ENCODE measurements at regions not wholly inside any gene's neighbourhood (a gene's known extent, or its start where the extent isn't known, plus 50 kb on each side); places are given as distances from the start of the nearest gene placed in this dataset.

DNA sequence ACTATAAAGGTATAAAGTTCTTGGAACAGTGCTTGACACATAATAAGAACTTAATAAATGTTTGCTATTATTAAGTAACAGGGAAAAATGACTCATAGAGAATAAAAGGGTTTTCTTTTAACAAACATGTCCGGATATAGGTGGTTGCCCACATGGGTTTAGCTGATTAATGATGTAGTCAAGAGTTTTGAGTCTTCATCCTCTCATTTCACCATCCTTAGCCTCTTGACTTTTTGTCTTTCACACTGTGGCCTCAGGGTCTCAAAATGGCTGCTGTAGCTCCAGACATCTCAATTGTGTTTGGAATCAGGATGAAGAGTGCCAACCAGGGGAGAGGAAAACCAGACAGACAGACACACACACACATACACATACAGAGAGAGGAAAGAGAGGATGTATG, 97.9 kb downstream of the HSPH1 start:
- WGBS, 3 donors = 80 to 91% (median 89%) methylated on average over 1 of the region's 1 CpG
- DNase-seq = no peak
- Histone ChIP-seq H3K4me1 (ENCODE audit: insufficient read depth) (no peaks in the 10 kb centered on the region), H3K27ac (no peak overlapping the region), H3K4me3 (no peak overlapping the region), H3K9me3 (no peaks in the 10 kb centered on the region), H3K36me3 (no peaks in the 10 kb centered on the region), H3K27me3 (no peaks in the 10 kb centered on the region)
- TF ChIP-seq, protein P1, sequence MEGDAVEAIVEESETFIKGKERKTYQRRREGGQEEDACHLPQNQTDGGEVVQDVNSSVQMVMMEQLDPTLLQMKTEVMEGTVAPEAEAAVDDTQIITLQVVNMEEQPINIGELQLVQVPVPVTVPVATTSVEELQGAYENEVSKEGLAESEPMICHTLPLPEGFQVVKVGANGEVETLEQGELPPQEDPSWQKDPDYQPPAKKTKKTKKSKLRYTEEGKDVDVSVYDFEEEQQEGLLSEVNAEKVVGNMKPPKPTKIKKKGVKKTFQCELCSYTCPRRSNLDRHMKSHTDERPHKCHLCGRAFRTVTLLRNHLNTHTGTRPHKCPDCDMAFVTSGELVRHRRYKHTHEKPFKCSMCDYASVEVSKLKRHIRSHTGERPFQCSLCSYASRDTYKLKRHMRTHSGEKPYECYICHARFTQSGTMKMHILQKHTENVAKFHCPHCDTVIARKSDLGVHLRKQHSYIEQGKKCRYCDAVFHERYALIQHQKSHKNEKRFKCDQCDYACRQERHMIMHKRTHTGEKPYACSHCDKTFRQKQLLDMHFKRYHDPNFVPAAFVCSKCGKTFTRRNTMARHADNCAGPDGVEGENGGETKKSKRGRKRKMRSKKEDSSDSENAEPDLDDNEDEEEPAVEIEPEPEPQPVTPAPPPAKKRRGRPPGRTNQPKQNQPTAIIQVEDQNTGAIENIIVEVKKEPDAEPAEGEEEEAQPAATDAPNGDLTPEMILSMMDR (IDR thresholded peaks at IDR 0.05) = no peak
- TF ChIP-seq EP300 (IDR thresholded peaks at IDR 0.05) (no peak), POLR2A (IDR thresholded peaks at IDR 0.05) (no peak)
- intact Hi-C loops (cut with DNase I) = no loop called here

DNA sequence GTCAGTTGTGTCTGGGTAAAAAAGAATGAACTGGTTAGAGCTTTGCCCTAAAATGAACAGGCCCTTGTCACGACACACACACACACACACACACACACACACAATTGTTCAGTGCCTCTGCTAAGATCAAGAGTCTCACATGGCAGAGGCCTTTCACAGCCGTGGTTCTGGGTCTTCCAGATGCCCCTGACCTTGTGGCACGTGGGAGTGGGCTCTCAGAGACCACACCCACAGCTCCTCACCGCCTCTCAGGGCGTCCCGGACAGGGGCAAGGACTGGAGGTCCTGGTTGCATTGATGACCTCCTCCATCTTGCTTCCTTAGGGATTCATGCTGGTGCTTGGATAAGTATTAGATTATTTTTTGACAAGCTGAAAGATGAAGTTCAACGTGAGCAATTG, 101.0 kb downstream of the HSPH1 start:
- no peak overlapping the region for H3K27ac ChIP-seq
- WGBS, 3 donors = 59 to 81% (median 63%) methylated on average over 7 of the region's 7 CpGs
- no peak for DNase-seq
- TF ChIP-seq, protein P1 (IDR thresholded peaks at IDR 0.05) = no peak
- no peak for TF ChIP-seq EP300 (IDR thresholded peaks at IDR 0.05)
- TF ChIP-seq POLR2A (IDR thresholded peaks at IDR 0.05) = no peak
- peaks cover 1% of the 10 kb centered on the region for H3K4me1 ChIP-seq (ENCODE audit: insufficient read depth)
- intact Hi-C loops (cut with DNase I) = loop anchor here in 1 of 4 donors (1.0 kb wide), 1 partner anchor 36 kb away; no protein-coding TSS in a partner anchor
- H3K27me3 ChIP-seq = no peaks in the 10 kb centered on the region
- H3K9me3 ChIP-seq = no peaks in the 10 kb centered on the region
- H3K36me3 ChIP-seq = no peaks in the 10 kb centered on the region
- H3K4me3 ChIP-seq = no peak overlapping the region

DNA sequence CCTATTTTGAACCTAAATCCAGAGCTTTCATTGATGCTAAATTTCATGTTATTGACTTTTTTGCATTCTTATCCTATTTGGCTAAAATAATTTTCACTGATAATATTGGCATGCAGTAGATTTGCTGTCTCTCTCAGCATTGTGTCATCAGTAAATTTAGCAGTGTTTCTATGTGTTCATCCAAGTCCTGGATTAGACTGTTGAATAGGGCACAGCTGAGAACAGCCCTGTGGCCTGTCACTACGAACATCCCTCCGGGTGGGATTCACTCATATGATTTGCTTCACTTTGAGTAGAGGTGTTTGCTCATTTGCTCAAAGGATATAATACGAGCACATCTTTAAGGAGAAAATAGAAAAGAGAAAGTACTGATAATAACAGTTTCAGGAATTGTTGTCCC, 101.5 kb downstream of the HSPH1 start:
- H3K9me3 ChIP-seq = no peaks in the 10 kb centered on the region

DNA sequence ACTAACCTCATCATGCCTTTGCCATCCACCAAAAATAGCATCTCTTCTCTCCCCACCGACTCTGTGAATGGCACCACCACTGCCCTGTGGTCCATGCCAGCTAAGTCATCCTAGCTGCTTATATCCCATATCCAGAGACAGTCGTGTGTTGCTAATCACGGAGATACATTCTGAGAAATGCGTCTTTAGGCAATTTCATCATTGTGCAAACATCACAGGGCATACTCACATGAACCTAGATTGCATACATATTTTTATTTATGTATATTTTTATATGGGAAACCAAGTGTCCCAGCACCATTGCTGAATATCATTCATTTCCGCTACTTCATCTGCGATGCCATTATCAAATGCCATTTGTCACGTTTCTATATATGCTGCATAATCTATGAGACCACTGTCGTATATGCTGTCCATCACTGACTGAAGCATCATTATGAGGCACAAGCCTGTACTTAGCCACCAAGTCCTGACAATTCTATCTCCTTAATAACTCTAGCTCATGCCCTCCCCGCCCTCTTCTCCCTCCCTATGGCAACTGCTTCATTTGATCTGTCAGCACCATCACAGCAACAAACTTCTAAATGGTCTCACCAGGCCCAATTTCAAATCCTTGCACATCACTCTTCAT, 104.2 kb downstream of the HSPH1 start:
- no peaks in the 10 kb centered on the region for H3K9me3 ChIP-seq
- intact Hi-C loops (cut with DNase I) = loop anchor here in 1 of 4 donors (10.0 kb wide), 1 partner anchor 583 kb away; no protein-coding TSS in a partner anchor
- TF ChIP-seq EP300 (IDR thresholded peaks at IDR 0.05) (no peak), POLR2A (IDR thresholded peaks at IDR 0.05) (no peak)
- TF ChIP-seq, protein P1 (IDR thresholded peaks at IDR 0.05) = no peak
- H3K36me3 ChIP-seq = no peaks in the 10 kb centered on the region
- H3K4me3 ChIP-seq = no peak overlapping the region
- no peaks in the 10 kb centered on the region for H3K27me3 ChIP-seq
- H3K27ac ChIP-seq = no peak overlapping the region
- peaks cover 1% of the 10 kb centered on the region for H3K4me1 ChIP-seq (ENCODE audit: insufficient read depth)
- 93 to 97% (median 93%) methylated on average over 9 of the region's 9 CpGs for WGBS, 3 donors
- no peak for DNase-seq

More for the DNA sequence above, 101.5 kb downstream of the HSPH1 start:
- Histone ChIP-seq H3K27me3 (no peaks in the 10 kb centered on the region), H3K4me3 (no peak overlapping the region), H3K36me3 (no peaks in the 10 kb centered on the region), H3K27ac (no peak overlapping the region), H3K4me1 (ENCODE audit: insufficient read depth) (peaks cover 1% of the 10 kb centered on the region)
- no peak for DNase-seq
- 86 to 91% (median 87%) methylated on average over 3 of the region's 3 CpGs for WGBS, 3 donors
- TF ChIP-seq, protein P1 (IDR thresholded peaks at IDR 0.05) = no peak
- TF ChIP-seq POLR2A (IDR thresholded peaks at IDR 0.05) (no peak), EP300 (IDR thresholded peaks at IDR 0.05) (no peak)
- intact Hi-C loops (cut with DNase I) = no loop called here

Measured in ovary (tissue), 7 donors.